HEK293T (cell line): ENCODE measurements at regions not wholly inside any gene's neighbourhood (a gene's known extent, or its start where the extent isn't known, plus 50 kb on each side); places are given as distances from the start of the nearest gene placed in this dataset.

Experiments
- BHLHE40 ChIP-seq: fragments of 450-650 bp; IDR thresholded peaks from 2 replicates; pipeline ENCODE4 v1.6.1; 2016; ENCODE audit warnings: mild to moderate bottlenecking, moderate library complexity, borderline replicate concordance
- CTBP1 ChIP-seq: fragments of 450-650 bp; IDR thresholded peaks from 2 replicates; pipeline ENCODE4 v1.6.1; 2016; ENCODE audit warnings: borderline replicate concordance
- ELF4 ChIP-seq: fragments of 450-650 bp; IDR thresholded peaks from 2 replicates; pipeline ENCODE4 v1.6.1; 2017; ENCODE audit warnings: antibody characterized with exemption
- HDGF ChIP-seq: fragments of 450-650 bp; IDR thresholded peaks from 2 replicates; pipeline ENCODE4 v1.6.1; 2017; ENCODE audit warnings: antibody characterized with exemption, borderline replicate concordance
- NFRKB ChIP-seq: fragments of 450-650 bp; IDR thresholded peaks from 2 replicates; pipeline ENCODE4 v1.6.1; 2016; ENCODE audit warnings: mild to moderate bottlenecking, moderate library complexity
- SUZ12 ChIP-seq: fragments of 450-650 bp; IDR thresholded peaks from 2 replicates; pipeline ENCODE4 v1.6.1; 2016; ENCODE audit warnings: mild to moderate bottlenecking
- TARDBP ChIP-seq: fragments of 450-650 bp; IDR thresholded peaks from 2 replicates; pipeline ENCODE4 v1.6.1; 2016

DNA sequence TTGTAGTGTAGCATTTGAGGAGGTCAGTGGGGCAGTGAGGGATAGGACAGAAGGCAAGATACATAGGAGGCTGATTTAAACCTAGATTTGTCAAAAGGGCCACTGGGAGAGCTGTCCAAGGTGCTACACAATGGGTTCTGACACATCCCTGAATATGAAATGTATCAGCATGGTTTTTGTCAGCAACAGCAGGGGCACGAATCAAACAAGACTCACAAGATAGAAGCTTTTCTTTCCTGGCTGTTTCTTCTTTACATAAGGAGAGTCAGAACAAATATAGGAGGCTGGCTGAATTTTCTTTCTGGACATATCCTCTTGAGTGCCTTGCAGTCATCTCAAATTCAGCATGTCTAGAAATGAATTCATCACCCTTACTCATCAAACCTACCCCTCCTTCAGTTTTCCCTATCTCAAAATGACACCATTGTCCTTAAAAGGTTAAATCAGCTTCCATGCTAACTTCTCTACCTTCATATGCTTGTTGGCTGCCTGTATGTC, 130.5 kb downstream of the NPIPB5 start:
- TF ChIP-seq TARDBP (no peak), HDGF (no peak), BHLHE40 (no peak), ELF4 (no peak), NFRKB (no peak), SUZ12 (no peak), CTBP1 (no peak)
